WERI-Rb-1 (cell line): ENCODE measurements at regions not wholly inside any gene's neighbourhood (a gene's known extent, or its start where the extent isn't known, plus 50 kb on each side); places are given as distances from the start of the nearest gene placed in this dataset.

Experiments used
- DNase-seq: peaks from one replicate; pipeline ENCODE4 v3.0.0-alpha.2; 2020
- H3K27ac ChIP-seq: fragments of 250-450 bp; sonication (Bioruptor Pico); 2 replicates; pipeline ENCODE4 v1.5.1; 2020; ENCODE audit warnings: mild to moderate bottlenecking, moderate library complexity
- H3K27me3 ChIP-seq: fragments of 250-450 bp; sonication (Bioruptor Pico); 2 replicates; pipeline ENCODE4 v1.5.1; 2021; ENCODE audit warnings: mild to moderate bottlenecking, low read depth, moderate library complexity; ENCODE audit not compliant: insufficient read depth, severe bottlenecking
- H3K36me3 ChIP-seq: fragments of 250-450 bp; sonication (Bioruptor Pico); 2 replicates; pipeline ENCODE4 v1.5.1; 2020; ENCODE audit warnings: mild to moderate bottlenecking, moderate library complexity
- H3K4me3 ChIP-seq: 2 replicates; pipeline ENCODE4 v1.5.1; 2011; ENCODE audit warnings: low read depth, mild to moderate bottlenecking, control low read depth, low read length
- H3K9me3 ChIP-seq: fragments of 250-450 bp; sonication (Bioruptor Pico); 2 replicates; pipeline ENCODE4 v1.5.1; 2021; ENCODE audit warnings: mild to moderate bottlenecking, moderate library complexity; ENCODE audit not compliant: severe bottlenecking
- CTCF ChIP-seq: IDR thresholded peaks from 2 replicates; pipeline ENCODE4 v1.5.1; 2011; ENCODE audit warnings: low read depth, mild to moderate bottlenecking, control low read depth, inconsistent platforms, low read length

- H3K27me3 ChIP-seq, result no peaks in the 10 kb centered on the region
- H3K27ac ChIP-seq, result no peak overlapping the region
- no peak overlapping the region for H3K4me3 ChIP-seq
- no peak for DNase-seq
- no peaks in the 10 kb centered on the region for H3K36me3 ChIP-seq
- TF ChIP-seq CTCF, result no peak
- H3K9me3 ChIP-seq, result no peaks in the 10 kb centered on the region
These were observed 272.5 kb downstream of the DSEL start for GRCh38 chr18:67243799-67244587.

- no peak for TF ChIP-seq CTCF
- Histone ChIP-seq H3K4me3 (no peak overlapping the region), H3K9me3 (no peaks in the 10 kb centered on the region), H3K27ac (no peak overlapping the region), H3K36me3 (no peaks in the 10 kb centered on the region), H3K27me3 (no peaks in the 10 kb centered on the region)
- DNase-seq, result no peak
These were observed 274.5 kb downstream of the DSEL start for GRCh38 chr18:67242001-67242400.

GRCh38 chr18:67241299-67241698, 275.2 kb downstream of the DSEL start:
- Histone ChIP-seq H3K9me3 (no peaks in the 10 kb centered on the region), H3K4me3 (no peak overlapping the region), H3K27me3 (no peaks in the 10 kb centered on the region), H3K36me3 (no peaks in the 10 kb centered on the region), H3K27ac (no peak overlapping the region)
- TF ChIP-seq CTCF, result no peak
- DNase-seq, result no peak

- Histone ChIP-seq H3K27me3 (no peaks in the 10 kb centered on the region), H3K27ac (no peak overlapping the region), H3K4me3 (no peak overlapping the region), H3K9me3 (no peaks in the 10 kb centered on the region), H3K36me3 (no peaks in the 10 kb centered on the region)
- no peak for TF ChIP-seq CTCF
- no peak for DNase-seq
These were observed 276.7 kb downstream of the DSEL start for GRCh38 chr18:67239826-67240225.

- Histone ChIP-seq H3K4me3 (no peak overlapping the region), H3K27ac (no peak overlapping the region), H3K27me3 (no peaks in the 10 kb centered on the region), H3K9me3 (no peaks in the 10 kb centered on the region), H3K36me3 (no peaks in the 10 kb centered on the region)
- DNase-seq, result no peak
- TF ChIP-seq CTCF, result no peak
These were observed 283.5 kb downstream of the DSEL start for GRCh38 chr18:67232991-67233390.

- no peak for TF ChIP-seq CTCF
- no peaks in the 10 kb centered on the region for H3K36me3 ChIP-seq
- H3K4me3 ChIP-seq, result no peak overlapping the region
- H3K27me3 ChIP-seq, result no peaks in the 10 kb centered on the region
- H3K9me3 ChIP-seq, result no peaks in the 10 kb centered on the region
- no peak overlapping the region for H3K27ac ChIP-seq
- DNase-seq, result no peak
These were observed 284.1 kb downstream of the DSEL start for GRCh38 chr18:67232406-67232805.
